ENCODE measurements at regions not wholly inside any gene's neighbourhood (a gene's known extent, or its start where the extent isn't known, plus 50 kb on each side); places are given as distances from the start of the nearest gene placed in this dataset.

- TF ChIP-seq POLR2AphosphoS5 (IDR thresholded peaks at IDR 0.05) (no peak), POLR2A (IDR thresholded peaks at IDR 0.05) (no peak)
- TF ChIP-seq, protein P1, sequence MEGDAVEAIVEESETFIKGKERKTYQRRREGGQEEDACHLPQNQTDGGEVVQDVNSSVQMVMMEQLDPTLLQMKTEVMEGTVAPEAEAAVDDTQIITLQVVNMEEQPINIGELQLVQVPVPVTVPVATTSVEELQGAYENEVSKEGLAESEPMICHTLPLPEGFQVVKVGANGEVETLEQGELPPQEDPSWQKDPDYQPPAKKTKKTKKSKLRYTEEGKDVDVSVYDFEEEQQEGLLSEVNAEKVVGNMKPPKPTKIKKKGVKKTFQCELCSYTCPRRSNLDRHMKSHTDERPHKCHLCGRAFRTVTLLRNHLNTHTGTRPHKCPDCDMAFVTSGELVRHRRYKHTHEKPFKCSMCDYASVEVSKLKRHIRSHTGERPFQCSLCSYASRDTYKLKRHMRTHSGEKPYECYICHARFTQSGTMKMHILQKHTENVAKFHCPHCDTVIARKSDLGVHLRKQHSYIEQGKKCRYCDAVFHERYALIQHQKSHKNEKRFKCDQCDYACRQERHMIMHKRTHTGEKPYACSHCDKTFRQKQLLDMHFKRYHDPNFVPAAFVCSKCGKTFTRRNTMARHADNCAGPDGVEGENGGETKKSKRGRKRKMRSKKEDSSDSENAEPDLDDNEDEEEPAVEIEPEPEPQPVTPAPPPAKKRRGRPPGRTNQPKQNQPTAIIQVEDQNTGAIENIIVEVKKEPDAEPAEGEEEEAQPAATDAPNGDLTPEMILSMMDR (IDR thresholded peaks at IDR 0.05) = no peak
These were observed 583.6 kb downstream of the TCERG1L start for GRCh38 chr10:130727766-130728490.
